GM18951 (cell line): ENCODE measurements at regions not wholly inside any gene's neighbourhood (a gene's known extent, or its start where the extent isn't known, plus 50 kb on each side); places are given as distances from the start of the nearest gene placed in this dataset.
"Not testable (repeated sequence)": the region's sequence is repeated elsewhere in the genome, so short reads cannot be mapped to it uniquely, and the experiment has no call there.

ENCODE experiments used
- POLR2A ChIP-seq: IDR thresholded peaks from 4 replicates; pipeline ENCODE4 v1.6.1; 2011; ENCODE audit warnings: mild to moderate bottlenecking; ENCODE audit not compliant: insufficient read length, insufficient read depth; ENCODE audit errors: extremely low read depth
- in situ Hi-C: fragments of 300-500 bp; cut with MboI; formaldehyde crosslinking; loops from one replicate; pipeline ENCODE4 v1.12.0; 2022; ENCODE audit warnings: low sequenced_read_pairs, mixed read lengths, inconsistent platforms; ENCODE audit not compliant: unreplicated experiment

DNA sequence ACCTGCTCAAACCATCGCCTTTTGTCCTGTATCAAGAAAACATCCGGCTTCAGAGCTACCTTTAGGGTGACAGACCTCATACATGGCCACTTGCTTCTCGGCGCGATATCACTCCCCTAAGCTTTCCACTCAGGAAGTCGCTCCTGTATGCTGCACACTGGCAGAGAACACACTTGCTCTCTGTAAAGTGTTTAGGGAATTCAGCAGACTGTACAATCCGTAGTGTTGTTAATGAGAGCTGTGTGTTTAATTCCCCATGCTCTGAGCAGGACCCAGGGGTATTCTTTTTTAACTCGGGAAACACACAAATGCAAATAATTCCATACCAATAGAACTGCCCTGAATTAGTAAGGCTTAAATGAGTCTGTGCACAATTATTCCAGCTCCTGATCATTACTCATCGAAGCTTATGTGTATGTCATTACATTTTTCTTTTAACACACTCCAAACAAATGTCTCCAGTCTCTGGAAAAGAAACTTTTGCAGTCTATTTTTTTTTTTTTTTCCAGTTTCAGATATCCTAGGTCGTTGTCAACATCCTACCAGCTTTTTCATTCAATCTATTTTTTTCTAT is 338.7 kb upstream of the ARID1B start:
- in situ Hi-C loops = no loop called here
- TF ChIP-seq POLR2A = no peak

DNA sequence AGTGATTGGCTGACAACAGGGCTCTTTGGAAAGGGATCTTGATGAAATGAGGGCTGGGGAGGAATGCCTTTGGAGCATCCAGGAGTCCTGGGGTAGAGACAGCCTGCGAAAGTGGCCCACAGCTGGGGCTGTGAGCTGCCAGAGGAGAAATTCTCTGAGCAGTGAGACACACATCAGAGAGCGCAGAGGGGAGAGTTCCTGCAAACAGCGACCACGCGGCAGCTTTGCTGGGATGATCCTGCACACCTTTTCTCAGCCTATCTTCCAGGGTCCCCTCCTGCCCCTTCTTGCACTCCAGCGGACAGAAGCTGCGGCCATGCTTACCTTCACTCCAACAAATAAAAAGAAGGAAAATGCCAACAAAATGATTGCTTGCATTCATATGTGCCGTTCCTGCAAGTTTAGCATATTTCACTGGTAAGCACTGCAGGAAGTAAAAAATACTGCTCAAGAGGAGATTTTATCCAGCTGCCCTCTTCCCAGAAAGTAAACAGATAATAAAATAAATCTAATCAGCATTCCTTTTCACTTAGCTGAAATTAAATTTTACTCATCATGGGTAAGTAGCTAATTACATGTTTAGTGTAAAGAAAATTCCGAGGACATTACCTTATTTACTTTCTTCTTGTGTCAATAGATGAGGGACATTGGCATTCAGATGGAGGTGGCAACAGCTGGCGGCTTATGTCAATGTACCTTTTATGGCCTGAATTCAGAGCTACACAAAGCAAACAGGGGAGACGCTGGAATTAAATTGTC is 339.9 kb upstream of the ARID1B start:
- TF ChIP-seq POLR2A = no peak
- in situ Hi-C loops = no loop called here

DNA sequence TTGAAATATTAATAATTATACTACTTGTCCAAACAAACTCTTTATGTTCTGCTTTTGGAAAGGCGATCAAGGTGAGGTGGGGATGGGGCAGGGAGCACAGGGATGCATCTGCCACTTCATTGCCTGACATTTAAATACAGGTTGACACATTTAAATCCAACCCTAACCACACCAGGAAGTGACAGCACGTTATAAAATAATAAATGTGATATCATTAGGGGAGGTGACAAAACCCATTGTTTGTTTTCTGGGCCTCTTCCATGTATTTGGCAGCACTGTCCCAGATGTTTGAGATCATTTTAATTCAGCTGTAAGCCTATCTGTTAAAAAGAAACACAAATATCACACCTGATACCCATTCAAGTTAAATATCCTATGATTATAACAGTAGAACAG is 342.4 kb upstream of the ARID1B start:
- TF ChIP-seq POLR2A = no peak

DNA sequence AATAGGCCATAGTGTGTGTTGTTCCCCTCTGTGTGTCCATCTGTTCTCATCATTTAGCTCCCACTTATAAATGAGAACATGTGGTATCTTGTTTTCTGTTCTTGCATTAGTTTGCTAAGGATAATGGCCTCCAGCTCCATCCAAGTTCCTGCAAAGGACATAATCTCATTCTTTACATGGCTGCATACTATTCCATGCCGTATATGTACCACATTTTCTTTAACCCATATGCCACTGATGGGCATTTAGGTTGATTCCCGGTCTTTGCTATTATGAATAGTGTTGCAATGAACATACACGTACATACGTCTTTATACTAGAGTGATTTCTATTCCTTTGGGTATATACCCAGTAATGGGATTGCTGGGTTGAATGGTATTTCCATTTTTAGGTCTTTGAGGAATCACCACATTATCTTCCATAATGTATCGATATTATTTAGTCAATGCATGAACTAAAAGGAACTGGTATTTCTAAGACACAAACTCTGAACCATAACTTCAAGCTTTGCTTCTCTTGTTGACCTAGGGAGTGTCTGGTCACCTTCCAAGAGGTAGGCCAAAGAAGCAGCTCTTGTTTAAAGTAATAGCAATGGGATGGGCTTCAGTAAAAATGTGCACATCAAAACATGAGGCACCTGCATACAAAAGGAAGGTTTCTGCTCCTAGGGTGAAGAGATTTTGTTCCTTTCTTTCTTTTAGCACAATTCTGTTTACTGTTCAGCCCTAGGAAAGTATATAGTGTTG is 343.0 kb upstream of the ARID1B start:
- in situ Hi-C loops = no loop called here
- no peak for TF ChIP-seq POLR2A

More for the DNA sequence above, 342.4 kb upstream of the ARID1B start:
- in situ Hi-C loops = no loop called here

DNA sequence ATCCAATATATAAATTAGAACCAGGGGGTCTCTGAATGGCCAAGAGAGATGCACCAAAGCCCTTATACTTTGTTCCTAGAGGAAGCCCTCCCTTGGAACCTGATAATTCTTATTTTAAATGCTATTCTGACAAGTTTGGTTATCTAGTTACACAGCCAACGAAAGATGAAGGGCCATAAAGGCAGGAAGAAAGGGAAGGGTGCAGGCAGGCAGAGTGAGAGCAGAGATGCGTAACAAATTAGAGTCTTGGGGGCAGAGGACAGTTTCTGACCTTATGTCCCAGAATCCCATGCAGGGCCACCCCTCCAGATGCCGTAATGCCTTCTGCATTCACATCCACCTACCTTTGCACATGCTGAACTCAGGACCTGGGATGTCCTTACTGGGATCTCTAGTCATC is 344.6 kb upstream of the ARID1B start:
- in situ Hi-C loops = no loop called here
- no peak for TF ChIP-seq POLR2A

DNA sequence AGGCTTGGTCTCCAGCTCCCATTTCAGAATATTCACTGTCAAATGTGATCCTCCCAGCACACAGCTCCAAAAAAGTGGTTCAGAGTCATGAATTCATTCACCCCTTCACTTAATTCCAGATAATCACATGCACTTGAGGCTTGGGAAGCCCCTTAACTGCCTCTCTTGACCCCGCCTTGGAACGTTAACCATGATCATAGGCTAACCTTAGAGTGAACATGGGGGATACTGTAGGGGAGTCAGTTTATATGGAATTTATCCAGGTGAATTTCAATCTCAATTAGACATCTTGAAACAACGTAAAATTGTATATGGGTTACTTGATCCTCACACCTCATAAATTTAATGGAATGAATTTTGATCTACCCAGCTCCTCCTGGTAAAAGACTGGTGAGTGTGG is 346.8 kb upstream of the ARID1B start:
- TF ChIP-seq POLR2A = no peak
- in situ Hi-C loops = no loop called here

DNA sequence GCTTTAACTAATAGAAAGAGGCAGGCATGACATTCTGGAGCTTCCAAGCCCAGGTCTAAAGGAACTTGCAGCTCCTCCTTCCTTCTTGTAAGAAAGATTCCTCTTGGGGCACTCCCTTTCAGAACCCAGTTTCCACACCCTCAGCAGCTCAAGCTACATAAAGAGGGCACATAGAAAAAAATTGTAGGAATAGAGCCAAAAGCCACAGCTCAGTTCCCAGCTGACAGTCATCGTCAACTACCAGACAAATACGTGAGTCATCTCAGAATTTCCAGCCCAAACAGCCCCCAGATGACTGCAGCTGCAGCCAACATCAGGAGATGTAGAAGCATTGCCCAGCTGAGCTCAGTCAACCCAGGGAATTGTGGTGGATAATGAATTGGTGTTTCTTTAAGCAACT is 349.8 kb upstream of the ARID1B start:
- in situ Hi-C loops = no loop called here
- TF ChIP-seq POLR2A = no peak

DNA sequence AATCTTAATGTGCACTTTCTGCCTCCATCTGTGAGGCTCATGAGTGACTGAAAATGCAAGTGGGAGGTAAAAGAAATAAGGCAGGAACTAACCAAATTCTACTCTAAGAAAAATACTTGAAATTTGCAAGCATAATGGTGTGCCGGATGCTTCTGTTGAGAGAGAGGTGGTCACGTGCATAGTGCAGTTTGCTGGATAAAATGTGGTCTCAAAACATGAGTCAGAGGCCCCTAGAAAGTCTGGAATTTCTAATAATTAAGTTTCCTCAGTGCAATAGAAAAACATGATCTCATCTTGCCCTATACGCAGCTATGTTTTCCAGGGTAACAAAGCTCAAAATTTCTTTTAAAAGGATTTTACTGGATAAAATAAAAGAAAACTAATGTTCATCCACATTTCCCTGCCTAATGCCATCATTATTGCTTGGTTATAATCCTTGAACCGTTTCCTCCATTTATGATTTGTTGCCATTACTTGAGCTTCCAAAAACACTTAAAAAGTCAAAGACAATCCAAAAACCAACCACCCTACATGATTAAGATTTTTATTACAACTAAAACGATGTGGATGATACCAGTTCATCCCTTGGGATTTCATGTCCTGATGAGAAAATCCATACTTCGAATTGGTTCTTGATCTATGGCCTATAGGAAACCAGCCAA is 351.7 kb upstream of the ARID1B start:
- in situ Hi-C loops = no loop called here
- no peak for TF ChIP-seq POLR2A

DNA sequence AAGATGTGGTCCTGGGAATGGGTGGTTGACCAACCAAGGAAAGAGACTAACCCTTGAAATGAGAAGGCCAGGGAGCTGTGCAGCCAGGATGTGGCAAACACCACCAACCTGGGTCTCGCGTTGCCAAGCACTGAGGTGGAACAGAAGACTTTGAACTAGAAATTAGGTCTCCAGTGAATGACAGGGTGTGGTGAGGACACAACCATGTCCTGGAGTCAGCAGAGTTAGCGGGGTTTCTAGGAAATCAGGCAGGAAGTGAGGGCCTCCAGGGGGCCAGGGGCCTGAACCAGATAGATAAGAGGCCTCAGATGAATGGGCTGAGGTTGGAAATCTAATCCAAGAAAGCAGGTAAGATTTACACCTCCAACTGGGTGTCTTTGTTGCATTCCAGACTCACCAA is 353.3 kb upstream of the ARID1B start:
- in situ Hi-C loops = no loop called here
- no peak for TF ChIP-seq POLR2A

DNA sequence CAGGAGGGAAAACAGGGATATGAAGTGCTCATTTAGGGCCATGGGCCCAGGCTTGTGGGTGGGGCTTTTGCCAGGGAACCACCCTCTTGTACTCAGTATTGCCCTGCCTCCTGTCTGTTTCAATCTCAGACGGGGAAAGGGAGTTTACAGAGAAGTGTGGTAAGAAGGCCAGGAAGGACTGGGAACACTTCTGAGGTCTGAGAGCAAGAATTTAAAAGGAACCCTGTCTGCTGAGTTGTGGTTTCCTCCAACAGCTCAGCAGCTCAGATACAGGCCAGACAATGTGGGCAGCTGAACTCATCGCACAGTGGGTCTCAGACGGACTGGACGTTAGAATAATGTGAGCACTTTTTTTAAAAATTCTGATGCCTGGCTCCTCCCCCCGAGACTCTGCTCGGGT is 354.1 kb upstream of the ARID1B start:
- TF ChIP-seq POLR2A = no peak
- in situ Hi-C loops = no loop called here

DNA sequence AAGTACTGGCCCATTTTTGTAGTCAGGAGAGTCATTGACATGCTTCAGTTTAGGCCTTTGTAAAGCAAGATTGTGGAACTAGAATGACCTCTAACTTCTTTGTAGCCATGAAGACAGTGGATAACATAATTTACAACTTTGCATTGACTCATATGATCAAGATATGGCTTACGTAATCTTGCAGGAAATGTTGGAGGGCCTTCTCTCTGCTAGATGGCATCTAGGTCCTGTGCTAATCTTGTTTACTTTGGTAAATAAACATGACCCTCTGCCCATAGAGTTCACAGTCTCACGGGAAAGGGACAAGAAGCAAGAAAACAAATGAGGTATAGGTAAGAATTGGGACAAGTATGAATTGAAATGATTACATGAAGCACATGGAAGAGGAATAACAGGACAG is 355.2 kb upstream of the ARID1B start:
- no peak for TF ChIP-seq POLR2A
- in situ Hi-C loops = no loop called here

DNA sequence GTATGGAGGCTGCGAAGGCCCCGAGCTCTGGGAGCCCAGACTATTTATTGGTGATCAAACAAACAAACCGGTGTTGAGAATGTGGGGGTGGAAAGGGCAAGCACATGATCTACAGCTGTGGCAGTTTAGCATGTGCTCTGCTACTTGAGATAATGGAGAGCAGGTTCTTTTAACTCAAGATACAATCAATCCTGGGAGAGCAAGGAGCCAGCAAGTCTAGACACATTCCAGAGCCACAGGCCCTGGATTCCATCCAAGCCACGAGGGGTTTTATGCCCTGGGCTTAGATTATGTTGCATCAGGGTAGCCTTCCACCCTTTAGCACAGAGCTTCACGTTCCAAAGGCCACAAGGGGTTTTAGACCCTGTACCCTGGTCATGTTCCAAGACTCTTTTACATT is 355.9 kb upstream of the ARID1B start:
- in situ Hi-C loops = not testable (repeated sequence)

DNA sequence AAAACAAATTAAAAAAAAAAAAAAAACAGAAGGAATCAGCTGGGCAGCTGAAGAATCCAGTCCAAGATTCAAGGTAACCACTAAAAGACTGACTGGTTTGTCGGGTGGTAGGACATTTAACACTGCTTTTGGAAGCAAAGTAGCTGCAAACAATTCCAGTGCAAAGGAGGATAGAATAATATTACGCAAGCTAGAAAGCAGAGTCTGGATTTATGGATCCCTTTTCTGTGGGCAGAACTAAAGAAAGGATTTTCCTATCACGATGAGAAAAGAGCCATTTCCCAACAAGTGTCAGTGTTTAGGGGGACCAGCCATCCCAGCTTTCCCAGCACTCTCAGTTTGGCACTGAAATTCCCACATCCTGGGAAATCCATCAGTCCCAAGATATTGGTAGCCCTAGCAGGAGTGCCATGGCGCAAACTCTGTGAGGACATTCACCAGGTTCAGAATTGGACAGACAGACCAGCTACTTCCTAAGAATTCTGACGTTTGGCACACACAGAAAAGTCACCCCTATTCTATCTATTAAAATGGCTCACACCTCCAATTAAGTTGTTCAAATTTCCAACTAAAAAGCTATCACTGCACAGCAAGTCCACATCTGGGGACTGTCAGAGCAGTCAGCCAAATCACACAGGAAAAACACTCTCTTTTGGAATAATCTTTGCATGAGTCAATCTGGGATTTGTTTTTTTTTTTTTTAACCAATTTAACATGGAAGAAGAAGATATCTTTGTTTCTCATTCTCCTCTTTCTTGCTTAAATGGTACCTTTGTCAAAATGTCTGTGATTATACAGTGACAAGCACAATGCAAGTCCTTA is 356.8 kb upstream of the ARID1B start:
- in situ Hi-C loops = no loop called here
- TF ChIP-seq POLR2A = no peak
